ENCODE measurements at regions not wholly inside any gene's neighbourhood (a gene's known extent, or its start where the extent isn't known, plus 50 kb on each side); places are given as distances from the start of the nearest gene placed in this dataset.

- no peaks in the 10 kb centered on the region for H3K9me3 Mint-ChIP-seq
- H3K36me3 Mint-ChIP-seq (ENCODE audit: insufficient read depth): peaks cover 2% of the 10 kb centered on the region
- peaks cover 4% of the 10 kb centered on the region for H3K4me1 Mint-ChIP-seq (ENCODE audit: low read depth)
- peaks cover 2% of the 10 kb centered on the region for H3K27me3 Mint-ChIP-seq (ENCODE audit: low read depth)
- DNase-seq (no peak), ATAC-seq (no peak)
- H3K4me3 Mint-ChIP-seq: no peak overlapping the region
Observed at GRCh38 chr14:97349463-97349862, 552.3 kb downstream of the VRK1 start.

GRCh38 chr14:97349946-97350345 lies 552.8 kb downstream of the VRK1 start:
- ATAC-seq: no peak
- H3K9me3 Mint-ChIP-seq: no peaks in the 10 kb centered on the region
- H3K4me1 Mint-ChIP-seq (ENCODE audit: low read depth): peaks cover 9% of the 10 kb centered on the region
- H3K27me3 Mint-ChIP-seq (ENCODE audit: low read depth): peaks cover 2% of the 10 kb centered on the region
- H3K4me3 Mint-ChIP-seq: no peak overlapping the region
- no peak for DNase-seq
- peaks cover 2% of the 10 kb centered on the region for H3K36me3 Mint-ChIP-seq (ENCODE audit: insufficient read depth)

- peaks cover 11% of the 10 kb centered on the region for H3K4me1 Mint-ChIP-seq (ENCODE audit: low read depth)
- H3K36me3 Mint-ChIP-seq (ENCODE audit: insufficient read depth): peaks cover 2% of the 10 kb centered on the region
- H3K27me3 Mint-ChIP-seq (ENCODE audit: low read depth): peaks cover 2% of the 10 kb centered on the region
- no peaks in the 10 kb centered on the region for H3K9me3 Mint-ChIP-seq
- ATAC-seq: no peak
- H3K4me3 Mint-ChIP-seq: no peak overlapping the region
- no peak for DNase-seq
Observed at GRCh38 chr14:97350415-97350814, 553.2 kb downstream of the VRK1 start.

GRCh38 chr14:97350894-97351731 lies 553.9 kb downstream of the VRK1 start:
- peaks cover 2% of the 10 kb centered on the region for H3K36me3 Mint-ChIP-seq (ENCODE audit: insufficient read depth)

GRCh38 chr14:97353102-97353501 lies 555.9 kb downstream of the VRK1 start:
- Mint-ChIP-seq H3K36me3 (ENCODE audit: insufficient read depth) (no peaks in the 10 kb centered on the region), H3K4me1 (ENCODE audit: low read depth) (peaks cover 11% of the 10 kb centered on the region), H3K27me3 (ENCODE audit: low read depth) (no peaks in the 10 kb centered on the region), H3K4me3 (no peak overlapping the region), H3K9me3 (no peaks in the 10 kb centered on the region)
- no peak for DNase-seq
- ATAC-seq: no peak

More at GRCh38 chr14:97350894-97351731, 553.9 kb downstream of the VRK1 start:
- Mint-ChIP-seq H3K4me1 (ENCODE audit: low read depth) (peaks cover 11% of the 10 kb centered on the region), H3K4me3 (no peak overlapping the region), H3K9me3 (no peaks in the 10 kb centered on the region), H3K27me3 (ENCODE audit: low read depth) (peaks cover 2% of the 10 kb centered on the region)
- DNase-seq: no peak
- no peak for ATAC-seq

GRCh38 chr14:97354119-97354722 lies 557.0 kb downstream of the VRK1 start:
- ATAC-seq: no peak
- Mint-ChIP-seq H3K9me3 (no peaks in the 10 kb centered on the region), H3K27me3 (ENCODE audit: low read depth) (no peaks in the 10 kb centered on the region), H3K36me3 (ENCODE audit: insufficient read depth) (no peaks in the 10 kb centered on the region), H3K4me1 (ENCODE audit: low read depth) (peaks cover 11% of the 10 kb centered on the region), H3K4me3 (no peak overlapping the region)
- no peak for DNase-seq

GRCh38 chr14:97359341-97359740 lies 562.2 kb downstream of the VRK1 start:
- no peaks in the 10 kb centered on the region for H3K27me3 Mint-ChIP-seq (ENCODE audit: low read depth)
- peaks cover 6% of the 10 kb centered on the region for H3K4me1 Mint-ChIP-seq (ENCODE audit: low read depth)
- no peak for ATAC-seq
- H3K4me3 Mint-ChIP-seq: no peak overlapping the region
- H3K9me3 Mint-ChIP-seq: no peaks in the 10 kb centered on the region
- no peak for DNase-seq
- H3K36me3 Mint-ChIP-seq (ENCODE audit: insufficient read depth): no peaks in the 10 kb centered on the region

GRCh38 chr14:97361181-97361580 lies 564.0 kb downstream of the VRK1 start:
- no peak for DNase-seq
- no peaks in the 10 kb centered on the region for H3K27me3 Mint-ChIP-seq (ENCODE audit: low read depth)
- H3K4me1 Mint-ChIP-seq (ENCODE audit: low read depth): no peaks in the 10 kb centered on the region
- ATAC-seq: no peak
- H3K4me3 Mint-ChIP-seq: no peak overlapping the region
- H3K9me3 Mint-ChIP-seq: no peaks in the 10 kb centered on the region
- no peaks in the 10 kb centered on the region for H3K36me3 Mint-ChIP-seq (ENCODE audit: insufficient read depth)

GRCh38 chr14:97361958-97362357 lies 564.8 kb downstream of the VRK1 start:
- ATAC-seq: no peak
- DNase-seq: no peak
- no peaks in the 10 kb centered on the region for H3K36me3 Mint-ChIP-seq (ENCODE audit: insufficient read depth)
- H3K4me3 Mint-ChIP-seq: no peak overlapping the region
- H3K4me1 Mint-ChIP-seq (ENCODE audit: low read depth): no peaks in the 10 kb centered on the region
- no peaks in the 10 kb centered on the region for H3K27me3 Mint-ChIP-seq (ENCODE audit: low read depth)
- no peaks in the 10 kb centered on the region for H3K9me3 Mint-ChIP-seq

GRCh38 chr14:97366400-97366799 lies 569.2 kb downstream of the VRK1 start:
- Mint-ChIP-seq H3K27me3 (ENCODE audit: low read depth) (no peaks in the 10 kb centered on the region), H3K4me3 (no peak overlapping the region), H3K9me3 (peaks cover 4% of the 10 kb centered on the region)

GRCh38 chr14:97367278-97367677 lies 570.1 kb downstream of the VRK1 start:
- no peak for ATAC-seq
- Mint-ChIP-seq H3K9me3 (peaks cover 4% of the 10 kb centered on the region), H3K36me3 (ENCODE audit: insufficient read depth) (no peaks in the 10 kb centered on the region), H3K4me1 (ENCODE audit: low read depth) (no peaks in the 10 kb centered on the region), H3K27me3 (ENCODE audit: low read depth) (no peaks in the 10 kb centered on the region), H3K4me3 (no peak overlapping the region)
- DNase-seq: no peak

More at GRCh38 chr14:97366400-97366799, 569.2 kb downstream of the VRK1 start:
- ATAC-seq (no peak), DNase-seq (no peak)
- Mint-ChIP-seq H3K36me3 (ENCODE audit: insufficient read depth) (no peaks in the 10 kb centered on the region), H3K4me1 (ENCODE audit: low read depth) (no peaks in the 10 kb centered on the region)

- no peaks in the 10 kb centered on the region for H3K27me3 Mint-ChIP-seq (ENCODE audit: low read depth)
- no peak for ATAC-seq
- no peaks in the 10 kb centered on the region for H3K36me3 Mint-ChIP-seq (ENCODE audit: insufficient read depth)
- peaks cover 4% of the 10 kb centered on the region for H3K9me3 Mint-ChIP-seq
- H3K4me1 Mint-ChIP-seq (ENCODE audit: low read depth): no peaks in the 10 kb centered on the region
- no peak overlapping the region for H3K4me3 Mint-ChIP-seq
- DNase-seq: no peak
Observed at GRCh38 chr14:97368049-97368448, 570.9 kb downstream of the VRK1 start.

- Mint-ChIP-seq H3K36me3 (ENCODE audit: insufficient read depth) (no peaks in the 10 kb centered on the region), H3K9me3 (peaks cover 4% of the 10 kb centered on the region), H3K4me1 (ENCODE audit: low read depth) (peaks cover 3% of the 10 kb centered on the region), H3K4me3 (no peak overlapping the region), H3K27me3 (ENCODE audit: low read depth) (no peaks in the 10 kb centered on the region)
- DNase-seq (no peak), ATAC-seq (no peak)
Observed at GRCh38 chr14:97368900-97369564, 571.9 kb downstream of the VRK1 start.

- Mint-ChIP-seq H3K27me3 (ENCODE audit: low read depth) (no peaks in the 10 kb centered on the region), H3K4me1 (ENCODE audit: low read depth) (peaks cover 8% of the 10 kb centered on the region), H3K36me3 (ENCODE audit: insufficient read depth) (no peaks in the 10 kb centered on the region), H3K4me3 (no peak overlapping the region), H3K9me3 (peaks cover 4% of the 10 kb centered on the region)
- ATAC-seq (no peak), DNase-seq (no peak)
Observed at GRCh38 chr14:97369901-97370300, 572.7 kb downstream of the VRK1 start.

GRCh38 chr14:97376310-97376709 lies 579.1 kb downstream of the VRK1 start:
- Mint-ChIP-seq H3K9me3 (no peaks in the 10 kb centered on the region), H3K4me1 (ENCODE audit: low read depth) (peaks cover 52% of the 10 kb centered on the region), H3K27me3 (ENCODE audit: low read depth) (no peaks in the 10 kb centered on the region), H3K4me3 (no peak overlapping the region), H3K36me3 (ENCODE audit: insufficient read depth) (no peaks in the 10 kb centered on the region)
- ATAC-seq: no peak
- DNase-seq: no peak
